ENCODE measurements at regions not wholly inside any gene's neighbourhood (a gene's known extent, or its start where the extent isn't known, plus 50 kb on each side); places are given as distances from the start of the nearest gene placed in this dataset.

GRCh38 chr2:220077488-220077887 lies 450.1 kb downstream of the SLC4A3 start:
- Histone ChIP-seq H3K9me3 (ENCODE audit: insufficient read depth, low read depth, low read length) (no peaks in the 10 kb centered on the region), H3K4me2 (ENCODE audit: low read length) (peak overlapping the region; percentile 58), H4K20me1 (ENCODE audit: insufficient read depth, low read length) (no peaks in the 10 kb centered on the region), H3K36me3 (ENCODE audit: insufficient read depth, low read length) (no peaks in the 10 kb centered on the region), H3K27ac (ENCODE audit: low read depth, low read length) (peak overlapping the region; percentile 66), H3K9ac (ENCODE audit: low read length) (peak overlapping the region; percentile 58), H3K4me3 (ENCODE audit: insufficient read depth, low read depth, low read length) (no peak overlapping the region), H3K27me3 (ENCODE audit: insufficient read depth, low read length) (no peaks in the 10 kb centered on the region), H2AFZ (ENCODE audit: low read depth, low read length) (no peak overlapping the region), H3K79me2 (ENCODE audit: insufficient read depth, low read length) (no peaks in the 10 kb centered on the region), H3K4me1 (ENCODE audit: insufficient read depth, low read length) (peaks cover 17% of the 10 kb centered on the region)
- H3K27ac Mint-ChIP-seq (ENCODE audit: unreplicated experiment) = no peak overlapping the region
- H3K4me1 Mint-ChIP-seq (ENCODE audit: low read depth, unreplicated experiment) = peaks cover 3% of the 10 kb centered on the region
- no peaks in the 10 kb centered on the region for H3K36me3 Mint-ChIP-seq (ENCODE audit: low read depth, unreplicated experiment)
- H3K9me3 Mint-ChIP-seq (ENCODE audit: unreplicated experiment) = no peaks in the 10 kb centered on the region
- DNase-seq (ENCODE audit: low read depth) (peak; percentile 88), FAIRE-seq (no peak)
- H3K4me3 Mint-ChIP-seq (ENCODE audit: unreplicated experiment) = no peak overlapping the region
- TF ChIP-seq EZH2 (IDR thresholded peaks at IDR 0.05; ENCODE audit: insufficient read depth, low read length) (no peak), CTCF (IDR thresholded peaks at IDR 0.05; ENCODE audit: insufficient read depth, low read depth, low read length) (no peak)
- no peaks in the 10 kb centered on the region for H3K27me3 Mint-ChIP-seq (ENCODE audit: low read depth, unreplicated experiment)

GRCh38 chr2:220078439-220078838 lies 451.0 kb downstream of the SLC4A3 start:
- H2AFZ ChIP-seq (ENCODE audit: low read depth, low read length) = no peak overlapping the region
- no peaks in the 10 kb centered on the region for H3K9me3 ChIP-seq (ENCODE audit: insufficient read depth, low read depth, low read length)
- H3K4me3 Mint-ChIP-seq (ENCODE audit: unreplicated experiment) = no peak overlapping the region
- no peak overlapping the region for H3K27ac Mint-ChIP-seq (ENCODE audit: unreplicated experiment)
- no peak overlapping the region for H3K27ac ChIP-seq (ENCODE audit: low read depth, low read length)
- H3K27me3 ChIP-seq (ENCODE audit: insufficient read depth, low read length) = no peaks in the 10 kb centered on the region
- FAIRE-seq (peak; percentile 13), DNase-seq (ENCODE audit: low read depth) (peak; percentile 75)
- no peaks in the 10 kb centered on the region for H3K27me3 Mint-ChIP-seq (ENCODE audit: low read depth, unreplicated experiment)
- no peaks in the 10 kb centered on the region for H3K79me2 ChIP-seq (ENCODE audit: insufficient read depth, low read length)
- peaks cover 17% of the 10 kb centered on the region for H3K4me1 ChIP-seq (ENCODE audit: insufficient read depth, low read length)
- H3K4me2 ChIP-seq (ENCODE audit: low read length) = no peak overlapping the region
- no peak overlapping the region for H3K4me3 ChIP-seq (ENCODE audit: insufficient read depth, low read depth, low read length)
- no peaks in the 10 kb centered on the region for H3K36me3 Mint-ChIP-seq (ENCODE audit: low read depth, unreplicated experiment)
- no peaks in the 10 kb centered on the region for H3K36me3 ChIP-seq (ENCODE audit: insufficient read depth, low read length)
- peaks cover 3% of the 10 kb centered on the region for H3K4me1 Mint-ChIP-seq (ENCODE audit: low read depth, unreplicated experiment)
- no peak overlapping the region for H3K9ac ChIP-seq (ENCODE audit: low read length)
- H4K20me1 ChIP-seq (ENCODE audit: insufficient read depth, low read length) = no peaks in the 10 kb centered on the region
- no peak for TF ChIP-seq CTCF (IDR thresholded peaks at IDR 0.05; ENCODE audit: insufficient read depth, low read depth, low read length)
- TF ChIP-seq EZH2 (IDR thresholded peaks at IDR 0.05; ENCODE audit: insufficient read depth, low read length) = no peak
- H3K9me3 Mint-ChIP-seq (ENCODE audit: unreplicated experiment) = no peaks in the 10 kb centered on the region

- no peaks in the 10 kb centered on the region for H3K36me3 ChIP-seq (ENCODE audit: insufficient read depth, low read length)
- H3K4me2 ChIP-seq (ENCODE audit: low read length) = no peak overlapping the region
- no peak for TF ChIP-seq EZH2 (IDR thresholded peaks at IDR 0.05; ENCODE audit: insufficient read depth, low read length)
- no peak for TF ChIP-seq CTCF (IDR thresholded peaks at IDR 0.05; ENCODE audit: insufficient read depth, low read depth, low read length)
- DNase-seq (ENCODE audit: low read depth) (no peak), FAIRE-seq (no peak)
- no peaks in the 10 kb centered on the region for H4K20me1 ChIP-seq (ENCODE audit: insufficient read depth, low read length)
- no peaks in the 10 kb centered on the region for H3K27me3 ChIP-seq (ENCODE audit: insufficient read depth, low read length)
- Mint-ChIP-seq H3K4me1 (ENCODE audit: low read depth, unreplicated experiment) (peaks cover 3% of the 10 kb centered on the region), H3K27me3 (ENCODE audit: low read depth, unreplicated experiment) (peaks cover 6% of the 10 kb centered on the region), H3K9me3 (ENCODE audit: unreplicated experiment) (no peaks in the 10 kb centered on the region), H3K36me3 (ENCODE audit: low read depth, unreplicated experiment) (no peaks in the 10 kb centered on the region), H3K27ac (ENCODE audit: unreplicated experiment) (no peak overlapping the region), H3K4me3 (ENCODE audit: unreplicated experiment) (no peak overlapping the region)
- H3K27ac ChIP-seq (ENCODE audit: low read depth, low read length) = no peak overlapping the region
- H3K4me1 ChIP-seq (ENCODE audit: insufficient read depth, low read length) = peaks cover 17% of the 10 kb centered on the region
- no peaks in the 10 kb centered on the region for H3K79me2 ChIP-seq (ENCODE audit: insufficient read depth, low read length)
- H3K9ac ChIP-seq (ENCODE audit: low read length) = no peak overlapping the region
- H3K4me3 ChIP-seq (ENCODE audit: insufficient read depth, low read depth, low read length) = no peak overlapping the region
- H2AFZ ChIP-seq (ENCODE audit: low read depth, low read length) = no peak overlapping the region
- no peaks in the 10 kb centered on the region for H3K9me3 ChIP-seq (ENCODE audit: insufficient read depth, low read depth, low read length)
These were observed 452.2 kb downstream of the SLC4A3 start for GRCh38 chr2:220079595-220079994.
